ENCODE measurements at regions not wholly inside any gene's neighbourhood (a gene's known extent, or its start where the extent isn't known, plus 50 kb on each side); places are given as distances from the start of the nearest gene placed in this dataset.

GRCh38 chr1:81569761-81570160 lies 231.0 kb upstream of the ADGRL2 start:
- no peaks in the 10 kb centered on the region for H4K20me1 ChIP-seq (ENCODE audit: insufficient read depth, low read length)
- 0 out of 2 replicates have a peak, but pooled peaks cover 5% of the 10 kb centered on the region for H3K4me1 ChIP-seq (ENCODE audit: low read length)

GRCh38 chr1:81563632-81564031 lies 237.1 kb upstream of the ADGRL2 start:
- no peaks in the 10 kb centered on the region for H3K79me2 ChIP-seq (ENCODE audit: low read length)
- H3K4me2 ChIP-seq (ENCODE audit: low read depth, low read length), result no peak overlapping the region
- H2AFZ ChIP-seq (ENCODE audit: low read length), result no peak overlapping the region
- H4K20me1 ChIP-seq (ENCODE audit: insufficient read depth, low read length), result no peaks in the 10 kb centered on the region
- TF ChIP-seq EZH2phosphoT487 (IDR thresholded peaks at IDR 0.05; ENCODE audit: low read length) (no peak), EZH2 (optimal IDR thresholded peaks at IDR 0.05; ENCODE audit: low read depth, low read length) (no peak)
- TF ChIP-seq, protein P1, sequence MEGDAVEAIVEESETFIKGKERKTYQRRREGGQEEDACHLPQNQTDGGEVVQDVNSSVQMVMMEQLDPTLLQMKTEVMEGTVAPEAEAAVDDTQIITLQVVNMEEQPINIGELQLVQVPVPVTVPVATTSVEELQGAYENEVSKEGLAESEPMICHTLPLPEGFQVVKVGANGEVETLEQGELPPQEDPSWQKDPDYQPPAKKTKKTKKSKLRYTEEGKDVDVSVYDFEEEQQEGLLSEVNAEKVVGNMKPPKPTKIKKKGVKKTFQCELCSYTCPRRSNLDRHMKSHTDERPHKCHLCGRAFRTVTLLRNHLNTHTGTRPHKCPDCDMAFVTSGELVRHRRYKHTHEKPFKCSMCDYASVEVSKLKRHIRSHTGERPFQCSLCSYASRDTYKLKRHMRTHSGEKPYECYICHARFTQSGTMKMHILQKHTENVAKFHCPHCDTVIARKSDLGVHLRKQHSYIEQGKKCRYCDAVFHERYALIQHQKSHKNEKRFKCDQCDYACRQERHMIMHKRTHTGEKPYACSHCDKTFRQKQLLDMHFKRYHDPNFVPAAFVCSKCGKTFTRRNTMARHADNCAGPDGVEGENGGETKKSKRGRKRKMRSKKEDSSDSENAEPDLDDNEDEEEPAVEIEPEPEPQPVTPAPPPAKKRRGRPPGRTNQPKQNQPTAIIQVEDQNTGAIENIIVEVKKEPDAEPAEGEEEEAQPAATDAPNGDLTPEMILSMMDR (IDR thresholded peaks at IDR 0.05; ENCODE audit: low read length), result no peak
- H3K27ac ChIP-seq (ENCODE audit: low read length), result no peak overlapping the region
- H3K4me3 ChIP-seq (ENCODE audit: low read length), result no peak overlapping the region
- H3K27me3 ChIP-seq (replicated peaks; ENCODE audit: insufficient read depth, low read length), result no peaks in the 10 kb centered on the region
- H3K9ac ChIP-seq (ENCODE audit: low read length), result no peak overlapping the region
- DNase-seq, result no peak
- H3K9me3 ChIP-seq (replicated peaks; ENCODE audit: insufficient read depth, low read length), result no peaks in the 10 kb centered on the region
- H3K4me1 ChIP-seq (ENCODE audit: low read length), result no peaks in the 10 kb centered on the region
- no peaks in the 10 kb centered on the region for H3K36me3 ChIP-seq (replicated peaks; ENCODE audit: insufficient read depth, low read length)
- no peaks in the 10 kb centered on the region for H3K9me2 ChIP-seq (replicated peaks; ENCODE audit: insufficient read depth, low read length)
- H3F3A ChIP-seq (ENCODE audit: insufficient read depth, low read length), result no peaks in the 10 kb centered on the region

More at GRCh38 chr1:81569761-81570160, 231.0 kb upstream of the ADGRL2 start:
- H3F3A ChIP-seq (ENCODE audit: insufficient read depth, low read length), result no peaks in the 10 kb centered on the region
- no peaks in the 10 kb centered on the region for H3K36me3 ChIP-seq (replicated peaks; ENCODE audit: insufficient read depth, low read length)
- H3K79me2 ChIP-seq (ENCODE audit: low read length), result no peaks in the 10 kb centered on the region
- DNase-seq, result no peak
- TF ChIP-seq, protein P1 (IDR thresholded peaks at IDR 0.05; ENCODE audit: low read length), result no peak
- TF ChIP-seq EZH2phosphoT487 (IDR thresholded peaks at IDR 0.05; ENCODE audit: low read length) (no peak), EZH2 (optimal IDR thresholded peaks at IDR 0.05; ENCODE audit: low read depth, low read length) (no peak)
- no peak overlapping the region for H3K9ac ChIP-seq (ENCODE audit: low read length)
- H2AFZ ChIP-seq (ENCODE audit: low read length), result no peak overlapping the region
- no peaks in the 10 kb centered on the region for H3K9me3 ChIP-seq (replicated peaks; ENCODE audit: insufficient read depth, low read length)
- no peak overlapping the region for H3K4me2 ChIP-seq (ENCODE audit: low read depth, low read length)
- H3K27ac ChIP-seq (ENCODE audit: low read length), result no peak overlapping the region
- no peaks in the 10 kb centered on the region for H3K27me3 ChIP-seq (replicated peaks; ENCODE audit: insufficient read depth, low read length)
- H3K9me2 ChIP-seq (replicated peaks; ENCODE audit: insufficient read depth, low read length), result no peaks in the 10 kb centered on the region
- no peak overlapping the region for H3K4me3 ChIP-seq (ENCODE audit: low read length)

- H4K20me1 ChIP-seq (ENCODE audit: insufficient read depth, low read length), result no peaks in the 10 kb centered on the region
- H2AFZ ChIP-seq (ENCODE audit: low read length), result no peak overlapping the region
- H3K9me3 ChIP-seq (replicated peaks; ENCODE audit: insufficient read depth, low read length), result no peaks in the 10 kb centered on the region
- no peaks in the 10 kb centered on the region for H3K36me3 ChIP-seq (replicated peaks; ENCODE audit: insufficient read depth, low read length)
- no peak overlapping the region for H3K27ac ChIP-seq (ENCODE audit: low read length)
- DNase-seq, result no peak
- no peaks in the 10 kb centered on the region for H3K27me3 ChIP-seq (replicated peaks; ENCODE audit: insufficient read depth, low read length)
- no peaks in the 10 kb centered on the region for H3K79me2 ChIP-seq (ENCODE audit: low read length)
- no peaks in the 10 kb centered on the region for H3K4me1 ChIP-seq (ENCODE audit: low read length)
- no peak for TF ChIP-seq EZH2phosphoT487 (IDR thresholded peaks at IDR 0.05; ENCODE audit: low read length)
- TF ChIP-seq, protein P1 (IDR thresholded peaks at IDR 0.05; ENCODE audit: low read length), result no peak
- TF ChIP-seq EZH2 (optimal IDR thresholded peaks at IDR 0.05; ENCODE audit: low read depth, low read length), result no peak
- no peak overlapping the region for H3K4me3 ChIP-seq (ENCODE audit: low read length)
- H3K9ac ChIP-seq (ENCODE audit: low read length), result no peak overlapping the region
- H3K9me2 ChIP-seq (replicated peaks; ENCODE audit: insufficient read depth, low read length), result no peaks in the 10 kb centered on the region
- H3K4me2 ChIP-seq (ENCODE audit: low read depth, low read length), result no peak overlapping the region
- H3F3A ChIP-seq (ENCODE audit: insufficient read depth, low read length), result no peaks in the 10 kb centered on the region
Observed at GRCh38 chr1:81562934-81563333, 237.8 kb upstream of the ADGRL2 start.

Measured in MM.1S (cell line).